ENCODE measurements at regions not wholly inside any gene's neighbourhood (a gene's known extent, or its start where the extent isn't known, plus 50 kb on each side); places are given as distances from the start of the nearest gene placed in this dataset.
"Not testable (repeated sequence)": the region's sequence is repeated elsewhere in the genome, so short reads cannot be mapped to it uniquely, and the experiment has no call there.

- TF ChIP-seq POLR2A (IDR thresholded peaks at IDR 0.05; ENCODE audit: low read length) (no peak), GATA1 (IDR thresholded peaks at IDR 0.05; ENCODE audit: low read depth, low read length) (no peak)
- DNase-seq: no peak
These were observed 348.0 kb upstream of the JARID2 start for GRCh38 chr6:14897831-14898230.

DNA sequence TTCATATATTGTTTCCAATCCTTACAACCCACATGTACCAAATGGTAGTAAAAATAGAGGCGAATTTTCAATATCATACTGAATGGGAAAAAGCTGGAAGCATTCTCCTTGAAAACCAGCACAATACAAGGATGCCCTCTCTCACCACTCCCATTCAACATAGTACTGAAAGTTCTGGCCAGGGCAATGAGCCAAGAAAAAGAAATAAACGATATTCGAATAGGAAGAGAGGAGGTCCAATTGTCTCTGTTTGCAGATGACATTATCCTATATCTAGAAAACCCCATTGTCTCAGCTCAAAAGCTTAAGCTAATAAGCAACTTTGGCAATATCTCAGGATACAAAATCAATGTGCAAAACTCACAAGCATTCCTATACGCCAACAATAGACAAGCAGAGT, 346.4 kb upstream of the JARID2 start:
- DNase-seq: not testable (repeated sequence)

DNA sequence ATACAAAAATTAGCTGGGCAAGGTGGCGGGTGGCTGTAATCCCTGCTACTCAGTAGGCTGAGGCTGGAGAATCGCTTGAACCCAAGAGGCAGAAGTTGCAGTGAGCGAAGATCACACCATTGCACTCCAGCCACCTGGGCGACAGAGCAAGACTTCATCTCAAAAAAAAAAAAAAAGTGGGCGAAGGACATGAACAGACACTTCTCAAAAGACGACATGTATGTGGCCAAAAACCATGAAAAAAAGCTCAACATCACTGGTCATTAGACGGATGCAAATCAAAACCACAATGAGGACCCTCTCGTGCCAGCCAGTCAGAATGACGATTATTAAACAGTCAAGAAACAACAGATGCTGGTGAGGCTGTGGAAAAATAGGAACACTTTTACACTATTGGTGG, 344.9 kb upstream of the JARID2 start:
- DNase-seq: no peak
- TF ChIP-seq POLR2A (IDR thresholded peaks at IDR 0.05; ENCODE audit: low read length) (no peak), GATA1 (IDR thresholded peaks at IDR 0.05; ENCODE audit: low read depth, low read length) (no peak)

DNA sequence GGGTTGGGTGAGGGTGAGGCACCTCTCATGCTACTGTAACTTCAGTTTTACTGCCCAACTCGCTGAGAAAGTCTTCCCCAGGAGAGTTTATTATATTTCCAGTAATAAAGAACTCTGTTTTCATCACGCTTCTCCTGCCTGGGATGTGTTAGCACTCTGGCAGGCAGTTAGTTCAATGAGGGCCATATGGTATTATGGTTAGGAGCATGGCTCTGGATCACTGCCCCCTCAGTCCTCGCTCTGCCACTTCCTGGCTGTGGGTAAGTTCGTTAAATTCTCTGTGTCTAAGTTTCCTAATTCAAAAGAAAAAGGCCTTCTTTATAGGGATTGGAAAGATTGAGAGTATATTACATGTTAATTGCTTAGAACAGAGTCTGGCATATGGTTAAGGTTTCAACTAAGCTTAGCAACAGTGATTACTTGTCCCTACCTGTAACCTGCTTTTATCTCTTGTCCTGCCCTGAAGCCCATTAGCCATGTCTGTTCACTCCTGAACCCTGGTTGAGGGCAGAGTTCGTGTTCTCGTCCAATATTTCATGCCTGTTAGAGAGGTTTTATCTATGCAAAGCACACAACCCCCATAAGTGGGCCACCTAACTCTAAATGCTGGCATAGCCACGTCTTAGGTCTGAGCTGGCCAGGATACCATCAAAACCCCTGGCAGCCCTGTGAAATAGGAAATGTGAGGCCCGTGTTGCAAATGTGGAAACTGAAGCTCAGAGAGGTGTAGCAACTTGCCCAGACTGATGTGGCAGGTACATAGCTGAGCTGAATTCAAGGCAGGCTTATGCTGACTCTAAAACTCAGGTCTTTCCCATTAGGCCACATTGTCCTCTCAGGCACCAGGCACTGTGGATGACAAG, 342.5 kb upstream of the JARID2 start:
- TF ChIP-seq GATA1 (IDR thresholded peaks at IDR 0.05; ENCODE audit: low read depth, low read length): no peak
- no peak for DNase-seq

DNA sequence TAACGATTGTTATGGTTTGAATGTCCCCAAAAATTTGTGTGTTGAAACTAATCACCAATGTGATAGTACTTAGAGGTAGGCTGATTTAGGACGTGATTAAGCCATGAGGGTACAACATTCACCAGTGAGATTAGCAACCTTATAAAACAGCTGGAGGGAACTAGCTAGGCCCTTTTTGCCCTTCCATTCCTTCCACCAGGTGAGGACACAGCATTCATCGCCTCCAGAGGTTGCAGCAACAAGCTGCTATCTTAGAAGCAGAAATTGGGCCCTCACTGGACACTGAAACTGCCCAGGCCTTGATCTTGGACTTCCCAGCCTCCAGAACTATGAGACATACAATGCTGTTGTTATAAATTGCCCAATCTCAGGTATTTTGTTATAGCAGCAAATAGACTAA, 340.7 kb upstream of the JARID2 start:
- TF ChIP-seq GATA1 (IDR thresholded peaks at IDR 0.05; ENCODE audit: low read depth, low read length): no peak
- no peak for TF ChIP-seq POLR2A (IDR thresholded peaks at IDR 0.05; ENCODE audit: low read length)

DNA sequence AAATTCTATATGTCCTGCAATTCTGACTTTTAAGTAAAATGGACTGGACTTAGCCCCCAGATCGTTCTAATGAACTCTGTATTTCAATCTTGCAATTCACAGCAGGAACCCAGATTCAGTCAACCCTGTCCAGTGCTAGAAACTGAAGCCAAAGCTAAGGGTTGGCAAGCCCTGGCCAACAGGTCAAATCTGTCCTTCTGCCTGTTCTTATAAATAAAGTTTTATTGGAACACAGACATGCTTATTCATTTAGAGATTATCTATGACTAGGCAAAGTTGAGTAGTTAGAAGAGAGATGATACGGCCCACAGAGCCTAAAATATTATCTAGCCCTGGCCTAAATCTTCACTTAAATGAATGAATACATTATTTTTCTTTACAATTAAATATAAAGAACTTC, 339.2 kb upstream of the JARID2 start:
- no peak for DNase-seq
- no peak for TF ChIP-seq GATA1 (IDR thresholded peaks at IDR 0.05; ENCODE audit: low read depth, low read length)
- TF ChIP-seq POLR2A (IDR thresholded peaks at IDR 0.05; ENCODE audit: low read length): no peak

More for the DNA sequence above, 340.7 kb upstream of the JARID2 start:
- no peak for DNase-seq

GRCh38 chr6:14910692-14911547, 334.9 kb upstream of the JARID2 start:
- DNase-seq: no peak
- no peak for TF ChIP-seq GATA1 (IDR thresholded peaks at IDR 0.05; ENCODE audit: low read depth, low read length)
- no peak for TF ChIP-seq POLR2A (IDR thresholded peaks at IDR 0.05; ENCODE audit: low read length)

DNA sequence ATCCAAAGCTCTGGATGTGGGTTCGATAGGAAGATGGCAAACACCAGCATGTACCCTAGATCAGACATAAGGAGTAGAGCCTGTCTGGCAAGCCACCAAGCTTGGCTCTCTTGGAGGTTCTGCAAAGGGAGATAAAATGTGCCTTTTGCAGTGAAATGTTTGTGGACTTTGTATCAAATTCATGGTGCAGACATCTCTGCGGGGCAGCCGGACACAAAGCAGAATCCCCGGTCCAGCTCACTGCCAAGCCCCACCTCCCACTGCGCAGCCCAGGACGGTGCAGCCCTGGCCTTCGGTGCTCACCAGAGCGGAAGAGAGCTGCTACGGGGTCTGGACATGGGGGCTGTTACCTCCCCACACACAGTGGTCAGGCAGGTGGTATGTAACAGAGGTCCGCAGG, 333.6 kb upstream of the JARID2 start:
- TF ChIP-seq GATA1 (IDR thresholded peaks at IDR 0.05; ENCODE audit: low read depth, low read length): no peak
- no peak for TF ChIP-seq POLR2A (IDR thresholded peaks at IDR 0.05; ENCODE audit: low read length)
- peak; percentile 53 to 64 for DNase-seq

DNA sequence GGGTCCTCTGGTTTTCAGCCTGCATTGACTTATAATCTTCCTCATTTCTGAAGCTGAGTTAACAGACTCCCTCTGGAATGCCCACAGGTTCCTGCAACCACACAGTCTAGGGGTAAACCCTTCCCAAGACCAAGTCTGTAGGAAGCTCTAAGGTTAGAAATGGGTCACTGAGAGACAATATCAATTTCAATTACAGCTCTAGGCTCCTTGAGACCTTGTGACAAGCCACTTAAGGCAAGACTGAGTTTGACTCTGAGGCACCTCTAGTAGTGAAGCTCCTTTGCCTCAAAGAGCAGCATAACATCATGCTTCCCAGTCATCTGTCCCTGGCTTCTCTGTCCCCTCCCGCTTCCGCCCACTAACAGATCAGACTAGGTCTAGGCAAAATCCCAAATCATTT, 333.2 kb upstream of the JARID2 start:
- TF ChIP-seq GATA1 (IDR thresholded peaks at IDR 0.05; ENCODE audit: low read depth, low read length): no peak
- TF ChIP-seq POLR2A (IDR thresholded peaks at IDR 0.05; ENCODE audit: low read length): no peak
- no peak for DNase-seq

DNA sequence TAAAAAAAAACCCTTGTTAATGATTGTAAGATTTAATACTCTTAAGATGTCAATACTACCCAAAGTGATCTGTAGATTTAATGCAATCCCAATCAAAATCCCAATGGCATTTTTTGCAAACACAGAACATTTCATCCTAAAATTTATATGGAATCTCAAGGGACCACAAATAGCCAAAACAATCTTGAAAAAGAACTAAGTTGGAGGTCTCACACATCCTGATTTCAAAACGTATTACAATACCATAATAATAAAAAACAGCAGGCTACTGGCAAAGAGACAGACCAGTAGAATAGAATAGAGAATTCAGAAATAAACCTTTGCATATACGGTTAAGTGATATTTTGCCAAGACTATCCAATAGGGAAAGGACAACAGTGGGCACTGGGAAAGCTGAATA, 331.9 kb upstream of the JARID2 start:
- no peak for DNase-seq
- TF ChIP-seq GATA1 (IDR thresholded peaks at IDR 0.05; ENCODE audit: low read depth, low read length) (no peak), POLR2A (IDR thresholded peaks at IDR 0.05; ENCODE audit: low read length) (no peak)

DNA sequence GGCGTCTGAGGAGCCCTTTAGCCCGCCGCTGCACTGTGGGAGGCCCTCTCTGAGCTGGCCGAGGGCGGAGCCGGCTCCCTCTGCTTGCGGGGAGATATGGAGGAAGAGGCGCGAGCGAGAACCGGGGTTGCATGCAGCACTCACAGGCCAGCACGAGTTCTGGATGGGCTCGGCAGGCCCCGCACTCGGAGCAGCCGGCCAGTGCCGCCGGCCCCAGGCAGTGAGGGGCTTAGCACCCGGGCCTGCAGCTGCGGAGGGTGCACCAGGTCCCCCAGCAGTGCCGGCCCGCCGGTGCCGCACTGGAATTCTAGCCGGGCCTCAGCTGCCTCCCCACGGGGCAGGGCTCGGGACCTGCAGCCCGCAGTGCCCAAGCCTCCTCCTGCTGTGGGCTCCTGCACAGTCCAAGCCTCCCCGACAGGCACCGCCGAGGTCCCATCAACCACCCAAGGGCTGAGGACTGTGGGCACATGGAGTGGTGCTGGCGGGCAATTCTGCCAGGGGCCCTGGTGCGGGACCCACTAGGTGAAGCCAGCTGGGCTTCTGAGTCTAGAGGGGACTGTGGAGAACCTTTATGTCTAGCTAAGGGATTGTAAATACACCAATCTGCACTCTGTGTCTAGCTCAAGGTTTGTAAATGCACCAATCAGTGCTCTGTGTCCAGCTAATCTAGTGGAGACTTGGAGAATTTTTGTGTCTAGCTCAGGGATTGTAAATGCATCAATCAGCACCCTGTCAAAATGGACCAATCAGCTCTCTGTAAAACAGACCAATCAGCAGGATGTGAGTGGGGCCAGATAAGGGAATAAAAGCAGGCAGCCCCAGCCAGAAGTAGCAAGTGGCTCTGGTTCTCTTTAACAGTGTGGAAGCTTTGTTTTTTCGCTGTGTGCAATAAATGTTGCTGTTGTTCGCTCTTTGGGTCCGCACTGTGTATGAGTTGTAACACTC, 329.7 kb upstream of the JARID2 start:
- peak in 1 of 2 experiments; percentile 10 for DNase-seq

DNA sequence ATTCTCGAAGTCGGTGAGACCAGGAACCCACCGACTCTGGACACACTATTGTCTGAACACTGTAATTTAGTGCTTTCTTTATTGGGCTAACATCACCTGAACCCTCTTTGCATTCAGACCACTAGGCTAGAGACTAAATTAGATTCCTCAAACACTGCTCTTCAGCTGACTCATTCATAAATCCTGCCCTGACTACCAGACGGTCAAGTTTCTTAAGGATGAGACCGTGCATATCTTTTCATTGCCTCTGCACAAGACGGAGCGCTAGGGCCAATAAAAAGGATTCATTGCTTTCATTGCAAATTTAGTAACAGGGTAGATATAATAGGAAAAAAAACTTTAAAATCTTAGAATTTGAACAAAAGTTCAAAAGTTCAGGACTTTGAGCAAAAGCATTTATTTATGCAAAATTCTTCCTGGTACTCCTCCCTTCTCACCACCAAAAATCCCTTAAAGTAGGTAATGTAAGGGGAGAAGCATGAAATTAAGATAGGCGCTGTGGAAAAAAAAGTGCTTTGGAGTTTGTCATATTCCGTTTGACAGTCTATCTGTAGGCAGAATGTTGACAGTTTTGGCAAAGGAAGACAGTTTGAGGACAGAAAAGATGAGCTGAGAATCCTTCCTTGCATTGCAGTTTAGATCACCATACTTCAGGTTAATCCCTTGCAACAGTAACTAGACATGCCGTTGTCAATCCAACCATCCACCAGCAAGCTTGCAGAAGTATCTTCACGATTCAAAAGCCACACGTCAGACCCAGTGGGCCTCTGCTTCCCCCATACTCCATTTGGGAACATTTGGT, 328.6 kb upstream of the JARID2 start:
- DNase-seq: no peak
- TF ChIP-seq POLR2A (IDR thresholded peaks at IDR 0.05; ENCODE audit: low read length) (no peak), GATA1 (IDR thresholded peaks at IDR 0.05; ENCODE audit: low read depth, low read length) (no peak)

More for the DNA sequence above, 329.7 kb upstream of the JARID2 start:
- TF ChIP-seq GATA1 (IDR thresholded peaks at IDR 0.05; ENCODE audit: low read depth, low read length) (no peak), POLR2A (IDR thresholded peaks at IDR 0.05; ENCODE audit: low read length) (no peak)

All from erythroblast (primary cell).